Inflammatory macrophage (primary cell): ENCODE measurements at regions not wholly inside any gene's neighbourhood (a gene's known extent, or its start where the extent isn't known, plus 50 kb on each side); places are given as distances from the start of the nearest gene placed in this dataset.

ENCODE experiments used
- DNase-seq, 2 donors: peaks; one replicate each; pipeline ENCODE4 v3.0.0-alpha.2; 2020 to 2022

GRCh38 chr1:95685081-95685480 lies 451.1 kb downstream of the RWDD3 start:
- no peak for DNase-seq

DNA sequence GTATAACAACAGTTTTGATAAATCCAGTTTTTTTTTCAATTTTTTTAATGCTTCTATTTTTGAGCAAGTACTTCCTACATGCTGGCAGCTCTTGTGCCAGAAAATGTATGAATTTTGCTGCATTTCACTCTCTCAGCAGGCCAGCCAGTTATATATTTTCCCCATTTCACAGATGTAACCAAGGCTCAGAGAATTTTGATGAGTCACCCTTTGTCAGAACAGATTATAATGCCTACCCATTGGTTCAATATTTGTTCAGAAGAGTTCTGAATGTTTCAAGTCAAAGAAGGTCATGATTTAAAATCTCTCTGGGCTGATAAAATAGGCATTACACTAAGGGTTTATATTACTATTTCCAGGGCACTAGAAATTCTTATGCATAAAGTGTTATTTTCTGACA lies 452.2 kb downstream of the RWDD3 start:
- DNase-seq, result no peak

DNA sequence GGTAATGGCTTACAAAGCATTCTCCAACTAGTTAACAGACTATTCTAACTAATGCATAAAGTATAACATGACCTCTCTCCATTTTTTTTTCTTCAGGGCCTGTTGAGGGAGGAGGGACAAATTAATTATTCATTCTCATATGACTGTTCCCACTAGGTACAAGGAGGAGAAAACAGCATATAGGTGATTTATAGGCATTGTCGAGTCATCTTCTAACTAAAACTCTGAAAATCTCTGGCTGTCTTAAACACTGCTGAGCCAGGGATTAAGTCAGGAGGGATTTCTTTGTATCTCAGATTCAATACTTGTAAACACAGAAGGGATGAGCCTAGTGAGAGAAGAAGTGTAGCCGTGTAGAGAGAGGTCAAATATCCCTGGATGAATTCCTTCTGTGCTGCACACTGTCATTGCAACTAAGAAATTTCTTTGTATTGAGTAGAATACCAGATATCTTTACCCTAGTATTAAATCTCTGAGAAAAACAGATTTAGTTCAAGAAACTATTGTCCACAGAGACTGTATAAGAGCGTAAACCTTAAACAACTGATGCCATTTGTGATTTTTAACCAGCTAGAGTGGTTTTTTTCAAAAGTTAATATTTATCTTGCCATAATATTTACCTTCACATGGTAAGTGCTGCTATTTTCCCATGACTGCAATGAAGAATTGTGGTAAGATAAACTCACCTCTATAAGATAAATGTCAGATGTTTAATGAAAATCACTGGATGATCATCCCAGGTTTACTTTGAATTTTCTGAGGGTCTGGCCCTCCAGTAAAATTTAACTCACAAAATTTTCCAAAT lies 465.3 kb downstream of the RWDD3 start:
- DNase-seq, result no peak

DNA sequence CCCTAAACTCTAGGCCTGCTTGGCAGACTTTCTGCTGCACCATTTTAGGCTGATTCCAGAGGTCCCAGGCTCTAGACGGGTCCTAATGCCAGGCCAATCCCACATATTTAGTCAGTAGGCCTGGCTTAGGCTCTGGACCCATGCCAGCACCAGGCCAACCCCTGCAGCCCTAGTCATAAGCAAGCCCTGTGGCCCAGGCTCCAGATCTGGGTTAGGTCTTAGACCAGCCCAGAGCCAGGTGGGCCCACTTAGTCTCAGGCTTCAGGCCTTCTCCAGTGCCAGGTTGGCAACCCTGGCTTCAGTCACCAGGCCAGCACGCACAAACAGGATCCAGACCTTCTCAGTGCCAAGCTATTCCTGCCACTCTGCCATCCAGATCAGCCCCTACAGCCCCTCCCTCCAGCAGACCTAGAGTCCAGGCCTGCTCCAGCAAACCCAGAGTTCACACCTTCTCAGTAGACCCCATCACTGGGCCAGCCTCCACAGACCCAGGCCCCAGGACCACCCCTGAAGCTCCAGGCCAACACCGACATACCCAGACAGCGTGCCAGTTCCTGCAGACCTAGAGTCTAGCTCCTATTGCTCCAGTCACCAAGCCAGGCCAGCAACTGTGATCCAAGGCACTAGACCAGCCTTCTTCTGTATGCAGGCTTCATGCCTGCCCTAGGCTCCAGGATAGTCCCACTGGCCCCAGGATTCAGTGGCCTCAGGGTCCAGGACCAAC lies 467.6 kb downstream of the RWDD3 start:
- DNase-seq, result no peak

GRCh38 chr1:95703046-95703445 lies 469.0 kb downstream of the RWDD3 start:
- no peak for DNase-seq

DNA sequence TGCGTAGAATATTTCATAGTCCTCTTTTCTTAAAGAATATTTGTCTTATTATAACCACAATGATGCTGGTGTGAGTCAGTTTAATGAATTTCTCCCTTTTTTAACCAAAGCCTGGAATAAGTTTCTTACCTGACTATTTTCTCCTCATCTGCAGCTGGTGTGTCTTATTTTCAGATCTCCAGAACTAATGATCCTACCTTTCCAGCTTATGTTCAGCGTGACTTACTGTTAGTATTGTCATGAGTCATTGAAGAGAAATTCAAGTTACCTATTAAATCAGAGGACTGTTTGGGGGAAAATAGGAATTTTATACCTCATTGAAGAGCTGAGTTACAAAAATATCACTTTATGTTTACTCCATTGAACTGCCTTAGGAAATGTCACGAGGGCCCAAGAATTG lies 482.1 kb downstream of the RWDD3 start:
- DNase-seq, result no peak

DNA sequence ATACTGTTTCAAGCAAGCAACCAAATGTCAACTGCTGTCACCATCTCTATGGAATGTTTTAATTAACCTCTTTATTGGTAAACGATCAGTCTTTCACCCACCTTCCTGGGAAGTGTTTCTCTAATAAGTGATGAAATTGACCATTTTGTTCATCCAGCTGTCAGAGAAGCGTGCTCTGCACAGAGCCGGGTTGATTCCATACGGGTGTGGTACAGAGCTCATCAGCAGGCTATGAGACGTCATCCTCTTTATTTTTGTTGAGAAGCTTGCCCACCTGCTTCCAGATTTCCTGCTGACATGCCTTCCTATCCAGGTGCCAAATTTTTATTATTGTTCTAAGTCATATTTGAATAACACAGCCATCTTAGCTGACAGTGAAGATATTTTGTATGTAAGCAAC lies 482.5 kb downstream of the RWDD3 start:
- no peak for DNase-seq

DNA sequence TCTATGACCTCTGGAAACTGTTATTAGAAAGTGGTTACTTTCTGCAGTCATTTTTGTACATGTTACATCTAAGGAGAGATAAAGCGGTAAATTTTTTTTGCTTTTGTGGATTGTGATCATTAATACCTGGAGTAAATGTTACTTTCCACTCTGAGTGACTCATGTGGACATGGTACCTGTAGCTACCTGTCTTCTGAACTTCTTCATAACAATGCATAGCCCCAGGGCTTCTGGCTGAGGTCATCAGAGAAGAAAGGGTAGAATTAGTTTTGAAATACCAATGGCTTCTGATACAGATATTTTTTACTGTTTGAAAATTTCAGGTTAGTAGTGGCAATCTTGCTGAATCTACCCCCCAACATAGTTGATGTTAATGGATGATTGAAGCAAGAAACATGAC lies 489.3 kb downstream of the RWDD3 start:
- no peak for DNase-seq

- DNase-seq, result no peak
These were observed 494.8 kb downstream of the RWDD3 start for GRCh38 chr1:95728841-95729240.

DNA sequence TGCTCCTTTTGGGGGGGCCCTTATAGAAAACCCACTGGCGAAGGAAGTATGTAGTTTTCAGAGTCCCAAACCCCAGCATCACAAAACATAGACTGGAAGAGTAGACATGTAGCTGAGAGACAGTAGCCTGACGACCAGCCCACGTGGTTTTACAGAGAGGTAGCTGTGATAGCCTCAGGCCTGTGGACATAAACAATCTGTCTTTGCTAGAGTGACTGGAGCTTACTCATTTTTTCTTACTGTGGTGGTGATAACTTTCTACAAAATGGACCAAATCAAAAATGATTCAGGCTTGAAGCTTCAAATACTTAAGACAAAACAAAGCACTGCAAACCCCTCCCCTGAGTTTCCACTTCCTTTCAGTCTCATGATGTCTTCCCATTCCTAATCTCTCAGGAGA lies 497.0 kb downstream of the RWDD3 start:
- DNase-seq, result no peak

DNA sequence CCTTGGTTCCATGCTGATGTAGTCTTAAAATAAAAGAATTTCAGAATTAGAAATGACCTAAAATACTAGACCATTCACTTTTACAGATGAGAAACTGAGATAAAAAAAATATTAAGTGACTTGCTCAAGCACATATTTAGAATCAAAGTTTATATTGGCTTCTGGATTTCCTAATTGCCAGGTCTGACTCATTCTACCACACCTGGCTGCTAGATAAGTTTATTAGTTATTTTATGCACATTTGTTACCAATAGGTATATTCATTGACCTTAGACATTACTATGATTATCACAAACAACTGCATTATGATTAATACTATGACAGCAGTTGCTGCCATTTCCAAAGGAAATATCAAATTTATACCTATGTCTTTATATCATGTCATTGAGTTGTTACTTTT lies 497.5 kb downstream of the RWDD3 start:
- no peak for DNase-seq

- no peak for DNase-seq
These were observed 499.0 kb downstream of the RWDD3 start for GRCh38 chr1:95733031-95733430.

DNA sequence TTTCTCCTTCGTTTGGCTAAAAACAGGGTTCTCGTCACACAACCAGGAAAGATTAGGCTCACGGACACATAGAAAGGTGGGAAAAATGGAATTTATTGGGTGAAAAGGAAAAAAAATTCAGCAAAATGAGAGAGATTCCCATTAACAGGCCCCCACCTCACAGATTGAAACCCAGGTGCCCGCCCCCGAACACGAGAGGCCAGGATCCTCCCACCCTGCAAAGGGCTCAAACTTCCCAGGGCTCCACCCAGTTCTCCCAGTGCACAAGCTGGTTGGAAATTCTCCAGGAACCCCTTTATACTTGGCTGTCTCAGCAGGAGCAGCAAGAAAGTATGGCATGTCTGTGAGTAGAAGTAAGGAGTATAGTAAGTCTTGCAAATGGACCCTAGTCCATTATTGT lies 499.7 kb downstream of the RWDD3 start:
- no peak for DNase-seq

- DNase-seq, result no peak
These were observed 500.6 kb downstream of the RWDD3 start for GRCh38 chr1:95734560-95734959.

- no peak for DNase-seq
These were observed 508.6 kb downstream of the RWDD3 start for GRCh38 chr1:95742591-95743089.

GRCh38 chr1:95744731-95745130 lies 510.7 kb downstream of the RWDD3 start:
- DNase-seq, result no peak

GRCh38 chr1:95752515-95753381 lies 518.7 kb downstream of the RWDD3 start:
- DNase-seq, result no peak

DNA sequence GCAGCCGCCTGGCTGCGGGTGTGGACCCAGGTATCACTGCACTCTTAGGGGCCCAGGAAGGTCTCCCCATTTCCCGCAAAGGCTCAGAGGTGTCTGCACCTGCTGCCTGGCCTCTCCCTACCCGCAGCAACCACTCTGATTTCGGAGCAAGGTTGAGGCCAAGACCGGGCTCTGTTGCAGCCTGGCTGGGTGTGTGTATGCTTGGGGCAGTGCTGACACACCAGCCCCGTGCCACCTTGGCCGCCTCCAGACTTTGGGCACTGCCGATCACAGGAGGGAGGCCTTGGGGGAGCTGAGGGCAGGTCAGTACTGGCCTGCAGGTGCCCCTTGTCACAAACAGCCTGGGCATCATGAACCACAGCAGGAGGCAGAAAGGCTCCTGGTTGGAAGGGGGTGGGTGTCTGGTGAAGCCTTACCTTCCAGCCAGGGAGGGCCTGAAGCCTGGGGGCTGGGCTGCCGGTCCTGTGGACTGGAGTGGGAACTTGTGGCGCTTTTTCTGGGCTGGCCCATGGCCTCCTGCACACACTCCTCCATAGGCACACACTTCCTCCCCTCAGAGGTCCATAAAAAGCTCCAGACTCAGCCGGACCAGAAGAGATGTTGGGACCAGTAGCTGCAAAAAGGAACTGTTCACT lies 519.5 kb downstream of the RWDD3 start:
- DNase-seq, result no peak

- DNase-seq, result no peak
These were observed 520.4 kb downstream of the RWDD3 start for GRCh38 chr1:95754412-95754811.

DNA sequence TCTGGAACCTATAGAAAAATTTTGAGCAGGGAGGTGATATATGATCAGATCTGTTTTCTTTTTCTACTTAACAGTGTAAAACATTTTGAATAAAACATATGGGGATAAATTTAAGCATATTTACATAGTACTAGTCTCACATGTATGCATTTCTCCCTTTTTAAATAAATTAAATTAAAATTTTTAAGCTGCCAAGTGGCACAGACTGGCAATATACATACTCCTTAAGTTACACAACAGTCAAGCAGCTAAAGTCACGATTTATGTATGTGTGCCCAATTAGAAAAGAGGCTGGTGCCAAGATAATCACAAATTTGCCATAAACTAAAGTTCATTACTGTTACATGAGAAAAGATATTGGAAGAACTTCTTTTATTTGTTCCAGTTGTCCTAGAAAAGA lies 532.0 kb downstream of the RWDD3 start:
- DNase-seq, result no peak

DNA sequence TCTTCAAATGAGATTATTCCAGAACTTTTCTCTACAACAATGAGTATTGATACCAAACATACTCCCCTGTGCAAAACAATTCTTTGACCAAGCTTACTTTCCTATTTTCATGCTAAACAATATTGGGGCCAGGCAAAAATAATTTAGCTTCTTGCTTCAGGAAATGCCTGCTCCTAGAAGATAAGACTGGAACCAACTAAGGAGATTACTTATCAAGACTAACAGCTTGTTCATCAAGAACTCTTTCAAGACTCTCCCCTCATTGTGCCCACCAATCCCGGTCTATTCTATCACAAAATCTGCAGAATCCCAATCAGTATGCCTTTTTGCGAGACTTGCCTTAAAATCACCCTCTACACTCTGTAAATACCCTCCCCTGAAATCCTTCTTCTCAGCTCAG lies 536.6 kb downstream of the RWDD3 start:
- DNase-seq, result no peak

- DNase-seq, result no peak
These were observed 544.2 kb downstream of the RWDD3 start for GRCh38 chr1:95778217-95778616.

DNA sequence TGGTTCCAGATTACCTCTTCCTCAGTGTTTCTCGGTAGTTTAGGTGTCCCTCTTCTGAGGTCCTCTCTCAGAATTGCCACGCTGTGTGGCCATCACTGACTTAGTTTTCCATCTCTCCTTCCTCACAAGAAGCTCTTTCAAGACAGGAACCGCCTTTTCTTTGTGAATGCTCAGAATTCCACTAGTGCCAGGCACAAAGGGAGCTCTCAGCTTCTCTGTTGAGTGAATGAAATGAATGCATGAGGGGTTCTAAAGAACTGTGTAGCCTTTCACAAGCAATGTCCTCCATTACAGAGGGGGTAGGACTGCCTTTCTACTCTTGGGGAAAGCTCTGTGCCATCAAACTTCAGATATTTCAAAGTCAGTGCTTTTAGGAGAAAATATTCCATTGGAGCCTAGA lies 546.8 kb downstream of the RWDD3 start:
- no peak for DNase-seq
